K562 (cell line): ENCODE measurements at regions not wholly inside any gene's neighbourhood (a gene's known extent, or its start where the extent isn't known, plus 50 kb on each side); places are given as distances from the start of the nearest gene placed in this dataset.

Experiments used
- ATAC-seq: fragments of 200-7000 bp; cut with Tn5 transposase; 3 replicates; pipeline ENCODE4 v1.9.1; 2020; ENCODE audit warnings: moderate library complexity
- BruUV-seq: library from RNA; stranded (reverse); fragments of 400-500 nt; replicated peaks from 2 replicates; lab custom pipeline; 2021; lab: Mats Ljungman, UMichigan
- CTCF ChIA-PET: fragments of 300-600 bp; formaldehyde crosslinking; extraction: SDS; loops from one replicate; lab custom pipeline; 2021; ENCODE audit warnings: low intra/inter-chr PET ratio; lab: Yijun Ruan, JAX
- POLR2A ChIA-PET: fragments of 300-600, 350-650 bp; sonication (Branson Sonifier 250); formaldehyde crosslinking; extraction: SDS; loops from one replicate; lab custom pipeline; 2021; ENCODE audit warnings: antibody characterized with exemption, inconsistent platforms; lab: Yijun Ruan, JAX
- DNase-seq, 4 experiments: peaks; one replicate each; pipeline versions ENCODE4 v3.0.0 to v3.0.0-alpha.2; 2011 to 2018; ENCODE audit warnings: low spot score in 3 of 4, mixed read lengths in 3 of 4; ENCODE audit errors: extremely low read depth in 1 of 4
- FAIRE-seq: peaks from 2 replicates; lab custom pipeline; 2011; peaks lifted over from hg19 to GRCh38; lab: Jason Lieb, UNC
- H2AFZ ChIP-seq: 2 replicates; pipeline ENCODE4 v1.6.0; 2011; ENCODE audit warnings: low read depth, low read length, control low read depth, inconsistent platforms
- H3K27ac ChIP-seq: fragments of 200-600 bp; 3 replicates; pipeline ENCODE4 v1.8.0; 2011; ENCODE audit warnings: low read depth, mild to moderate bottlenecking, control low read depth, inconsistent platforms, low read length, moderate library complexity, mixed read lengths; ENCODE audit errors: extremely low read depth
- H3K27me3 ChIP-seq, 2 experiments: fragments of 300-600 bp in 1 of 2; 2 replicates in 1 of 2; 3 replicates in 1 of 2; pipeline versions ENCODE4 v1.6.0 to v1.8.0; 2011; ENCODE audit warnings: inconsistent platforms in 2 of 2, low read length in 2 of 2, mild to moderate bottlenecking in 1 of 2, mixed read lengths in 1 of 2, moderate library complexity in 1 of 2; ENCODE audit not compliant: control insufficient read depth in 2 of 2, insufficient read depth in 2 of 2
- H3K36me3 ChIP-seq: fragments of 300-600 bp; 3 replicates; pipeline ENCODE4 v1.8.0; 2011; ENCODE audit warnings: mild to moderate bottlenecking, low read length, inconsistent platforms; ENCODE audit not compliant: control insufficient read depth, insufficient read depth
- H3K4me1 ChIP-seq, 2 experiments: fragments of 200-600 bp in 1 of 2; replicated peaks in 1 of 2; 2 replicates in 1 of 2; 3 replicates in 1 of 2; pipeline versions ENCODE4 v1.5.1 to v1.8.0; 2011; ENCODE audit warnings: inconsistent platforms in 2 of 2, low read length in 2 of 2, mild to moderate bottlenecking in 1 of 2, mixed read lengths in 1 of 2, moderate library complexity in 1 of 2; ENCODE audit not compliant: control insufficient read depth in 2 of 2, insufficient read depth in 2 of 2
- H3K4me2 ChIP-seq: 2 replicates; pipeline ENCODE4 v1.6.1; 2011; ENCODE audit warnings: low read length, control low read depth, inconsistent platforms, mixed read lengths; ENCODE audit not compliant: insufficient read depth
- H3K4me3 ChIP-seq: fragments of 200-600 bp; sonication (generic), shearing (Covaris generic); 2 replicates; pipeline ENCODE4 v1.5.1; 2016; ENCODE audit warnings: control low read depth, inconsistent platforms
- H3K79me2 ChIP-seq: fragments of 200-600 bp; 3 replicates; pipeline ENCODE4 v1.8.0; 2011; ENCODE audit warnings: low read length, inconsistent platforms; ENCODE audit not compliant: control insufficient read depth, insufficient read depth
- H3K9ac ChIP-seq, 2 experiments: 2 replicates each; pipeline versions ENCODE4 v1.6.0 to v1.6.1; 2011; ENCODE audit warnings: low read depth in 2 of 2, low read length in 2 of 2, control low read depth in 1 of 2, inconsistent platforms in 1 of 2, mild to moderate bottlenecking in 1 of 2, mixed read lengths in 1 of 2; ENCODE audit not compliant: insufficient read depth in 1 of 2
- H3K9me1 ChIP-seq: one replicate; pipeline ENCODE4 v1.6.0; 2011; ENCODE audit warnings: inconsistent platforms, mild to moderate bottlenecking, low read length, moderate library complexity; ENCODE audit not compliant: control insufficient read depth, insufficient read depth
- H3K9me3 ChIP-seq: replicated peaks from 2 replicates; pipeline ENCODE4 v1.5.1; 2011; ENCODE audit warnings: low read depth, low read length, inconsistent platforms; ENCODE audit not compliant: control insufficient read depth, insufficient read depth
- H4K20me1 ChIP-seq: replicated peaks from 2 replicates; pipeline ENCODE4 v1.6.1; 2011; ENCODE audit warnings: low read length, inconsistent platforms, mixed read lengths; ENCODE audit not compliant: control insufficient read depth, insufficient read depth
- COPS2 ChIP-seq: fragments of 450-650 bp; conservative IDR thresholded peaks from 2 replicates; pipeline ENCODE4 v1.6.1; 2016; ENCODE audit warnings: mild to moderate bottlenecking, moderate library complexity
- NFE2L1 ChIP-seq: fragments of 450-650 bp; IDR thresholded peaks from 2 replicates; pipeline ENCODE4 v1.6.1; 2016; ENCODE audit warnings: missing genetic modification characterization, low read depth, mild to moderate bottlenecking, missing compliant biosample characterization, moderate library complexity, borderline replicate concordance
- NR1H2 ChIP-seq: sonication (generic); formaldehyde crosslinking; IDR thresholded peaks from 2 replicates; pipeline ENCODE4 v1.4.0; 2020; ENCODE audit warnings: mild to moderate bottlenecking, missing genetic modification reagents
- RREB1 ChIP-seq: fragments of 250-450 bp; sonication (Bioruptor Pico); IDR thresholded peaks from 2 replicates; pipeline ENCODE4 v1.4.0; 2020
- SETDB1 ChIP-seq: IDR thresholded peaks from one replicate; pipeline ENCODE4 v1.6.1; 2012; ENCODE audit warnings: low read length, control low read depth, inconsistent platforms
- ZBTB2 ChIP-seq: fragments of 450-650 bp; IDR thresholded peaks from 2 replicates; pipeline ENCODE4 v1.6.1; 2016; ENCODE audit warnings: antibody characterized with exemption
- ZFP1 ChIP-seq: fragments of 450-650 bp; formaldehyde crosslinking; IDR thresholded peaks from 2 replicates; pipeline ENCODE4 v1.4.0; 2020; ENCODE audit warnings: mild to moderate bottlenecking, mixed read lengths
- ZFX ChIP-seq: sonication (generic); formaldehyde crosslinking; IDR thresholded peaks from 2 replicates; pipeline ENCODE4 v1.8.0; 2022; ENCODE audit warnings: mild to moderate bottlenecking, missing genetic modification reagents, moderate library complexity
- ZNF518B ChIP-seq: fragments of 250-450 bp; sonication (Bioruptor Pico); IDR thresholded peaks from 2 replicates; pipeline ENCODE4 v1.5.0; 2021; ENCODE audit warnings: mild to moderate bottlenecking, moderate library complexity
- ZNF639 ChIP-seq, 2 experiments: fragments of 200-800 bp in 1 of 2; sonication (Bioruptor generic) in 1 of 2; sonication (generic) in 1 of 2; formaldehyde crosslinking in 1 of 2; IDR thresholded peaks in 1 of 2; conservative IDR thresholded peaks in 1 of 2; 2 replicates each; pipeline versions ENCODE4 v1.5.0 to v1.6.1; 2016 to 2020; ENCODE audit warnings: missing compliant biosample characterization in 1 of 2, missing genetic modification characterization in 1 of 2, missing genetic modification reagents in 1 of 2
- WGBS: fragments of 100-300 bp; shearing (Covaris generic); methylation state at CpG from one replicate; pipeline ENCODE4 v1.1.6; 2016; ENCODE audit warnings: low coverage, mixed read lengths; ENCODE audit not compliant: insufficient coverage; ENCODE audit errors: missing lambda C conversion rate; 5-methylcytosine and 5-hydroxymethylcytosine counted together
- in situ Hi-C: fragments of 300-500 bp; cut with MboI; formaldehyde crosslinking; loops from 4 replicates; pipeline ENCODE4 v1.15.0; 2018; ENCODE audit warnings: inconsistent platforms, mixed read lengths
- intact Hi-C: fragments of 100-400 bp; cut with micrococcal nuclease; formaldehyde crosslinking; loops from 2 replicates; pipeline ENCODE4 v1.14.2; 2022

GRCh38 chr12:14057895-14058294 is 76.5 kb upstream of the GRIN2B start:
- no peak for FAIRE-seq
- Histone ChIP-seq H3K27me3 (no peaks in the 10 kb centered on the region), H3K4me1 (no peaks in the 10 kb centered on the region), H3K9me3 (no peaks in the 10 kb centered on the region), H3K36me3 (no peaks in the 10 kb centered on the region), H2AFZ (no peak overlapping the region), H3K27ac (no peak overlapping the region), H3K9me1 (no peaks in the 10 kb centered on the region), H3K79me2 (no peaks in the 10 kb centered on the region), H3K4me3 (no peak overlapping the region), H4K20me1 (no peaks in the 10 kb centered on the region), H3K4me2 (no peak overlapping the region), H3K9ac (no peak overlapping the region)
- TF ChIP-seq ZNF518B (no peak), ZFP1 (no peak), NFE2L1 (tag) (no peak), ZNF639 (CRISPR knock-in tag; conservative IDR thresholded peaks at IDR 0.05 in 1 of 2, IDR thresholded peaks at IDR 0.05 in 1 of 2) (no peak), NR1H2 (no peak), COPS2 (no peak), ZFX (no peak), ZBTB2 (no peak), RREB1 (CRISPR knock-in tag) (no peak), SETDB1 (no peak)
- ChIA-PET POLR2A (no interaction called here), CTCF (no interaction called here)
- intact Hi-C loops, result no loop called here
- DNase-seq, result no peak
- 6% methylated on average over 7 of the region's 7 CpGs for WGBS
- no TSS peak for BruUV-seq
- in situ Hi-C loops, result no loop called here
- ATAC-seq, result no peak
